A673 (cell line): ENCODE measurements at regions not wholly inside any gene's neighbourhood (a gene's known extent, or its start where the extent isn't known, plus 50 kb on each side); places are given as distances from the start of the nearest gene placed in this dataset.

Source experiments
- BruUV-seq: library from RNA; stranded (reverse); fragments of 400-500 nt; replicated peaks from 2 replicates; lab custom pipeline; 2021; lab: Mats Ljungman, UMichigan
- CTCF ChIA-PET: fragments of 300-600 bp; sonication (Branson Sonifier 250); formaldehyde crosslinking; loops from one replicate; lab custom pipeline; 2022; ENCODE audit warnings: antibody characterized with exemption; lab: Charles Lee
- POLR2A ChIA-PET: fragments of 300-600 bp; sonication (Branson Sonifier 250); formaldehyde crosslinking; loops from one replicate; lab custom pipeline; 2022; ENCODE audit warnings: antibody characterized with exemption; ENCODE audit not compliant: low non-redundant PET; lab: Charles Lee
- DNase-seq: peaks from one replicate; pipeline ENCODE4 v3.0.0-alpha.2; 2015; ENCODE audit warnings: low spot score
- H3K27ac ChIP-seq: fragments of 200-600 bp; sonication (generic); 2 replicates; pipeline ENCODE4 v1.5.1; 2016; ENCODE audit warnings: mixed run types, low read depth, mild to moderate bottlenecking, mixed read lengths, antibody characterized with exemption, low read length; ENCODE audit not compliant: poor library complexity, severe bottlenecking
- H3K27me3 ChIP-seq: fragments of 200-600 bp; sonication (generic); replicated peaks from 2 replicates; pipeline ENCODE4 v1.6.1; 2017; ENCODE audit warnings: mixed run types, low read depth, mild to moderate bottlenecking, mixed read lengths, antibody characterized with exemption, low read length; ENCODE audit not compliant: insufficient read depth, poor library complexity
- H3K36me3 ChIP-seq: fragments of 200-600 bp; sonication (generic); 2 replicates; pipeline ENCODE4 v1.6.1; 2016; ENCODE audit warnings: mixed run types, mild to moderate bottlenecking, mixed read lengths, antibody characterized with exemption, low read length; ENCODE audit not compliant: insufficient read depth, poor library complexity, severe bottlenecking
- H3K4me1 ChIP-seq: fragments of 200-600 bp; sonication (generic); 2 replicates; pipeline ENCODE4 v1.6.1; 2017; ENCODE audit warnings: mixed run types, mild to moderate bottlenecking, mixed read lengths, antibody characterized with exemption, low read length; ENCODE audit not compliant: insufficient read depth, poor library complexity, severe bottlenecking
- H3K4me3 ChIP-seq: fragments of 200-600 bp; sonication (generic); 2 replicates; pipeline ENCODE4 v1.5.1; 2016; ENCODE audit warnings: low read depth, mixed run types, mild to moderate bottlenecking, mixed read lengths, low read length; ENCODE audit not compliant: poor library complexity, severe bottlenecking
- H3K9me3 ChIP-seq: fragments of 200-600 bp; sonication (generic); 2 replicates; pipeline ENCODE4 v1.6.1; 2016; ENCODE audit warnings: mixed run types, low read depth, mild to moderate bottlenecking, mixed read lengths, antibody characterized with exemption, low read length; ENCODE audit not compliant: poor library complexity, severe bottlenecking
- CTCF ChIP-seq: fragments of 300-800, 200-600 bp; sonication (generic); conservative IDR thresholded peaks from 2 replicates; pipeline ENCODE4 v1.5.1; 2017; ENCODE audit warnings: low read depth, mild to moderate bottlenecking, antibody characterized with exemption, low read length, moderate library complexity, mixed read lengths
- EZH2 ChIP-seq: fragments of 200-600 bp; sonication (generic); IDR thresholded peaks from 2 replicates; pipeline ENCODE4 v1.6.1; 2017; ENCODE audit warnings: borderline replicate concordance, low read depth, mild to moderate bottlenecking, mixed read lengths, antibody characterized with exemption, low read length; ENCODE audit not compliant: poor library complexity, severe bottlenecking
- intact Hi-C: fragments of 100-400 bp; cut with micrococcal nuclease; formaldehyde crosslinking; loops from one replicate; pipeline ENCODE4 v1.10.0; 2022; ENCODE audit not compliant: unreplicated experiment

- H3K27ac ChIP-seq, result no peak overlapping the region
- no TSS peak for BruUV-seq
- no peaks in the 10 kb centered on the region for H3K4me1 ChIP-seq
- ChIA-PET POLR2A (no interaction called here), CTCF (no interaction called here)
- H3K27me3 ChIP-seq, result no peaks in the 10 kb centered on the region
- no peaks in the 10 kb centered on the region for H3K36me3 ChIP-seq
- intact Hi-C loops, result no loop called here
- H3K4me3 ChIP-seq, result no peak overlapping the region
- TF ChIP-seq CTCF (no peak), EZH2 (no peak)
- H3K9me3 ChIP-seq, result no peaks in the 10 kb centered on the region
- DNase-seq, result no peak
These were observed 429.2 kb upstream of the SGCD start for GRCh38 chr5:155897761-155898160.

DNA sequence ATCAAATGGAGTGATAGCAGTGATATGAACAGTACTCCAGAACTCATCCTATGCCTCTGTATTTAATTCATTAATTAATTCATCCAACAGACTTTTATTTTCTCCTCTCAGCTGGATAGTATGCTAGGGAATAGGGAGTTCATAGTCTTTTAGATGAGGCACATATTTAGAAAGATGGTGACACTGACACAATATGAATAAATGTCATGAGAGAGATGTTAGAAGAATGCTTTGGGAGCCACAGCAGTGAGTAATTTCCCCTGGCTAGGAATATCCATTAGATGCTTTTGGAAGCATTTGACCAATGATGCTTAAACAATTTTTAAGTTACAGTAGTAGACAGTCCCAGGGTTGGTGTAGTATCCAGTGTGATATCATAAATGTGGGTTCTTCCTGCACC, 428.7 kb upstream of the SGCD start:
- no TSS peak for BruUV-seq
- Histone ChIP-seq H3K4me3 (no peak overlapping the region), H3K27me3 (no peaks in the 10 kb centered on the region), H3K4me1 (no peaks in the 10 kb centered on the region), H3K9me3 (no peaks in the 10 kb centered on the region), H3K27ac (no peak overlapping the region), H3K36me3 (no peaks in the 10 kb centered on the region)
- TF ChIP-seq CTCF (no peak), EZH2 (no peak)
- ChIA-PET CTCF (no interaction called here), POLR2A (no interaction called here)
- DNase-seq, result no peak
- intact Hi-C loops, result no loop called here

- H3K4me3 ChIP-seq, result no peak overlapping the region
- no peaks in the 10 kb centered on the region for H3K9me3 ChIP-seq
- no peak for TF ChIP-seq EZH2
- no peak for TF ChIP-seq CTCF
- intact Hi-C loops, result no loop called here
- DNase-seq, result no peak
- H3K4me1 ChIP-seq, result no peaks in the 10 kb centered on the region
- ChIA-PET CTCF (interaction anchor here (0.6 kb wide), 1 partner anchor 241 kb away, joined by 3 read pairs; no protein-coding TSS in a partner anchor), POLR2A (no interaction called here)
- no peaks in the 10 kb centered on the region for H3K36me3 ChIP-seq
- H3K27ac ChIP-seq, result no peak overlapping the region
- no peaks in the 10 kb centered on the region for H3K27me3 ChIP-seq
- BruUV-seq, result no TSS peak
These were observed 423.2 kb upstream of the SGCD start for GRCh38 chr5:155903791-155904190.
